Body of pancreas (tissue), 4 donors: ENCODE measurements at regions not wholly inside any gene's neighbourhood (a gene's known extent, or its start where the extent isn't known, plus 50 kb on each side); places are given as distances from the start of the nearest gene placed in this dataset.
A peak's percentile ranks its signal among the peaks of the same experiment; 100 is the strongest.

Experiments used
- ATAC-seq: fragments of 150-250 bp; one replicate; pipeline ENCODE4 v1.9.1; 2016
- DNase-seq, 4 donors: peaks; one replicate each; pipeline ENCODE4 v3.0.0-alpha.2; 2019
- H3K27ac ChIP-seq, 4 donors: fragments of 200-600 bp; sonication (generic); 1 replicate in 3 of 4; 2 replicates in 1 of 4; pipeline versions ENCODE4 v1.5.1 to v1.6.1; 2016 to 2019; ENCODE audit warnings: mild to moderate bottlenecking in 1 of 4, mixed read lengths in 1 of 4, moderate library complexity in 1 of 4
- H3K27me3 ChIP-seq, 2 donors: fragments of 200-600 bp; sonication (generic); one replicate each; pipeline ENCODE4 v1.6.0; 2016; ENCODE audit warnings: mild to moderate bottlenecking in 1 of 2
- H3K36me3 ChIP-seq, 2 donors: fragments of 200-600 bp; sonication (generic); replicated peaks in 1 of 2; 2 replicates each; pipeline ENCODE4 v1.5.1; 2016; ENCODE audit warnings: low read depth in 2 of 2; ENCODE audit not compliant: insufficient read depth in 1 of 2
- H3K4me1 ChIP-seq: fragments of 200-600 bp; sonication (generic); one replicate; pipeline ENCODE4 v1.6.0; 2016
- H3K4me3 ChIP-seq, 2 donors: fragments of 200-600 bp; sonication (generic); 1 replicate in 1 of 2; 2 replicates in 1 of 2; pipeline ENCODE4 v1.5.1; 2016 to 2019
- H3K9me3 ChIP-seq, 3 donors: fragments of 200-600 bp; sonication (generic); 1 replicate in 2 of 3; 2 replicates in 1 of 3; pipeline ENCODE4 v1.5.1; 2016
- CTCF ChIP-seq, 7 experiments: fragments of 450-650 bp in 4 of 7; fragments of 200-600 bp in 3 of 7; sonication (generic) in 3 of 7; IDR thresholded peaks; one replicate each; pipeline ENCODE4 v1.5.1; 2016 to 2019; ENCODE audit warnings: antibody characterized with exemption in 7 of 7
- POLR2A ChIP-seq, 3 donors: fragments of 450-650 bp; IDR thresholded peaks; one replicate each; pipeline ENCODE4 v1.6.1; 2016; ENCODE audit warnings: antibody characterized with exemption in 3 of 3, mild to moderate bottlenecking in 2 of 3
- WGBS, 2 donors: methylation state at CpG; one replicate each; pipeline ENCODE4 v1.1.5; 2017; 5-methylcytosine and 5-hydroxymethylcytosine counted together
- intact Hi-C: fragments of 100-400 bp; cut with DNase I; formaldehyde crosslinking; loops from one replicate; pipeline ENCODE4 v1.15.1; 2023

GRCh38 chr5:133870661-133871060 is 97.8 kb downstream of the C5orf15 start:
- H3K27ac ChIP-seq = no peak overlapping the region
- TF ChIP-seq CTCF (IDR thresholded peaks at IDR 0.05) = no peak
- no peak for TF ChIP-seq POLR2A (IDR thresholded peaks at IDR 0.05)
- intact Hi-C loops = loop anchor here (10.0 kb wide), 1 partner anchor 116 kb away; no protein-coding TSS in a partner anchor
- DNase-seq (peak in 2 of 4 donors; percentile 14 to 36), ATAC-seq (no peak)
- H3K9me3 ChIP-seq = no peaks in the 10 kb centered on the region
- no peak overlapping the region for H3K4me3 ChIP-seq
- no peaks in the 10 kb centered on the region for H3K36me3 ChIP-seq
- H3K4me1 ChIP-seq = no peaks in the 10 kb centered on the region
- H3K27me3 ChIP-seq = no peaks in the 10 kb centered on the region

- peak; percentile 17 to 41 (median 29) for DNase-seq
- Histone ChIP-seq H3K4me1 (no peaks in the 10 kb centered on the region), H3K4me3 (no peak overlapping the region), H3K36me3 (no peaks in the 10 kb centered on the region), H3K9me3 (no peaks in the 10 kb centered on the region), H3K27ac (no peak overlapping the region), H3K27me3 (no peaks in the 10 kb centered on the region)
- 28 to 34% methylated on average over 12 to 13 of the region's 13 CpGs for WGBS, 2 donors
- peak; percentile 17 for ATAC-seq
- TF ChIP-seq POLR2A (IDR thresholded peaks at IDR 0.05) (no peak), CTCF (IDR thresholded peaks at IDR 0.05) (no peak)
- intact Hi-C loops = loop anchor here (10.0 kb wide), 3 partner anchors 115 to 755 kb away; no protein-coding TSS in a partner anchor
Observed at GRCh38 chr5:133869519-133870335, 98.7 kb downstream of the C5orf15 start.

- intact Hi-C loops = loop anchor here (10.0 kb wide), 2 partner anchors 444 to 754 kb away; no protein-coding TSS in a partner anchor
Observed at GRCh38 chr5:133868946-133869518, 99.4 kb downstream of the C5orf15 start.

GRCh38 chr5:133867851-133868545 is 100.4 kb downstream of the C5orf15 start:
- 65 to 75% methylated on average over 6 to 7 of the region's 10 CpGs for WGBS, 2 donors
- Histone ChIP-seq H3K36me3 (no peaks in the 10 kb centered on the region), H3K4me1 (no peaks in the 10 kb centered on the region), H3K9me3 (no peaks in the 10 kb centered on the region), H3K4me3 (no peak overlapping the region), H3K27ac (no peak overlapping the region), H3K27me3 (no peaks in the 10 kb centered on the region)
- ATAC-seq = no peak
- no peak for DNase-seq
- TF ChIP-seq CTCF (IDR thresholded peaks at IDR 0.05) = no peak
- TF ChIP-seq POLR2A (IDR thresholded peaks at IDR 0.05) = no peak
- intact Hi-C loops = loop anchor here (10.0 kb wide), 2 partner anchors 443 to 753 kb away; no protein-coding TSS in a partner anchor

More at GRCh38 chr5:133868946-133869518, 99.4 kb downstream of the C5orf15 start:
- DNase-seq (peak; percentile 81 to 83 (median 81)), ATAC-seq (peak; percentile 79)
- TF ChIP-seq CTCF (IDR thresholded peaks at IDR 0.05) = peak; percentile 72 to 88 (median 82)
- TF ChIP-seq POLR2A (IDR thresholded peaks at IDR 0.05) = no peak
- Histone ChIP-seq H3K4me1 (no peaks in the 10 kb centered on the region), H3K27me3 (no peaks in the 10 kb centered on the region), H3K27ac (no peak overlapping the region), H3K4me3 (no peak overlapping the region), H3K9me3 (no peaks in the 10 kb centered on the region), H3K36me3 (no peaks in the 10 kb centered on the region)
- WGBS, 2 donors = 13 to 14% methylated on average over 16 of the region's 16 CpGs
